ENCODE measurements at regions not wholly inside any gene's neighbourhood (a gene's known extent, or its start where the extent isn't known, plus 50 kb on each side); places are given as distances from the start of the nearest gene placed in this dataset.

GRCh38 chr5:98624145-98624880 is 149.2 kb upstream of the RGMB start:
- TF ChIP-seq CTCF (IDR thresholded peaks at IDR 0.05): no peak
- Histone ChIP-seq H3K9me3 (no peaks in the 10 kb centered on the region), H3K4me1 (ENCODE audit: low read depth) (no peaks in the 10 kb centered on the region), H3K36me3 (ENCODE audit: low read depth) (no peaks in the 10 kb centered on the region), H3K4me3 (no peak overlapping the region)
- no peak for ATAC-seq
- DNase-seq: no peak
- intact Hi-C loops (cut with DNase I, micrococcal nuclease): no loop called here

GRCh38 chr5:98627121-98627520 is 146.3 kb upstream of the RGMB start:
- no peak for DNase-seq
- no peaks in the 10 kb centered on the region for H3K9me3 ChIP-seq
- H3K4me1 ChIP-seq (ENCODE audit: low read depth): no peaks in the 10 kb centered on the region
- no peaks in the 10 kb centered on the region for H3K36me3 ChIP-seq (ENCODE audit: low read depth)
- intact Hi-C loops (cut with DNase I, micrococcal nuclease): no loop called here
- TF ChIP-seq CTCF (IDR thresholded peaks at IDR 0.05): no peak
- no peak for ATAC-seq
- no peak overlapping the region for H3K4me3 ChIP-seq

GRCh38 chr5:98630621-98631020 is 142.8 kb upstream of the RGMB start:
- H3K36me3 ChIP-seq (ENCODE audit: low read depth): no peaks in the 10 kb centered on the region
- H3K4me1 ChIP-seq (ENCODE audit: low read depth): no peaks in the 10 kb centered on the region
- intact Hi-C loops (cut with DNase I, micrococcal nuclease): no loop called here
- ATAC-seq (no peak), DNase-seq (no peak)
- H3K4me3 ChIP-seq: no peak overlapping the region
- no peaks in the 10 kb centered on the region for H3K9me3 ChIP-seq
- no peak for TF ChIP-seq CTCF (IDR thresholded peaks at IDR 0.05)

GRCh38 chr5:98631311-98632054 is 142.0 kb upstream of the RGMB start:
- ATAC-seq: no peak
- H3K4me3 ChIP-seq: no peak overlapping the region
- no peaks in the 10 kb centered on the region for H3K4me1 ChIP-seq (ENCODE audit: low read depth)
- no peak for DNase-seq
- no peaks in the 10 kb centered on the region for H3K9me3 ChIP-seq
- intact Hi-C loops (cut with DNase I, micrococcal nuclease): no loop called here
- no peaks in the 10 kb centered on the region for H3K36me3 ChIP-seq (ENCODE audit: low read depth)
- no peak for TF ChIP-seq CTCF (IDR thresholded peaks at IDR 0.05)

GRCh38 chr5:98635656-98636055 is 137.8 kb upstream of the RGMB start:
- TF ChIP-seq CTCF (IDR thresholded peaks at IDR 0.05): no peak
- intact Hi-C loops (cut with DNase I, micrococcal nuclease): no loop called here
- Histone ChIP-seq H3K4me3 (no peak overlapping the region), H3K36me3 (ENCODE audit: low read depth) (no peaks in the 10 kb centered on the region), H3K4me1 (ENCODE audit: low read depth) (no peaks in the 10 kb centered on the region), H3K9me3 (no peaks in the 10 kb centered on the region)
- no peak for ATAC-seq
- DNase-seq: no peak
